Right lobe of liver (tissue), 4 donors: ENCODE measurements at regions not wholly inside any gene's neighbourhood (a gene's known extent, or its start where the extent isn't known, plus 50 kb on each side); places are given as distances from the start of the nearest gene placed in this dataset.

Experiments
- CTCF ChIP-seq, 4 donors: fragments of 200-600 bp in 3 of 4; fragments of 450-650 bp in 1 of 4; IDR thresholded peaks; one replicate each; pipeline versions ENCODE4 v1.5.1 to v1.8.0; 2016 to 2022; ENCODE audit warnings: antibody characterized with exemption in 4 of 4, mild to moderate bottlenecking in 2 of 4
- POLR2A ChIP-seq: fragments of 450-650 bp; IDR thresholded peaks from one replicate; pipeline ENCODE4 v1.6.1; 2017; ENCODE audit warnings: antibody characterized with exemption, mild to moderate bottlenecking
- donor health status: DM: no; HTN: no; CAD: no.
- donor health status: DM: no; HTN: no; CAD: no.
- donor health status: DM: no; HTN: yes; CAD: no.

- no peak for TF ChIP-seq CTCF (IDR thresholded peaks at IDR 0.05)
- TF ChIP-seq POLR2A = no peak
Measured at GRCh38 chr13:30366088-30366487, 56.2 kb upstream of the UBE2L5 start.
